Parathyroid adenoma (tissue), 2 donors: ENCODE measurements at regions not wholly inside any gene's neighbourhood (a gene's known extent, or its start where the extent isn't known, plus 50 kb on each side); places are given as distances from the start of the nearest gene placed in this dataset.

Experiments
- H2AFZ ChIP-seq: fragments of 300-600 bp; sonication (generic); one replicate; pipeline ENCODE4 v1.7.0; 2017; ENCODE audit warnings: antibody characterized with exemption, mild to moderate bottlenecking
- H3K27ac ChIP-seq: fragments of 300-600 bp; sonication (generic); one replicate; pipeline ENCODE4 v1.7.0; 2017
- H3K27me3 ChIP-seq: fragments of 300-600 bp; sonication (generic); one replicate; pipeline ENCODE4 v1.7.0; 2017; ENCODE audit warnings: low read length; ENCODE audit not compliant: control insufficient read depth, insufficient read depth
- H3K36me3 ChIP-seq: fragments of 300-600 bp; sonication (generic); one replicate; pipeline ENCODE4 v1.7.0; 2017; ENCODE audit warnings: low read length; ENCODE audit not compliant: control insufficient read depth, insufficient read depth
- H3K4me1 ChIP-seq: fragments of 300-600 bp; sonication (generic); one replicate; pipeline ENCODE4 v1.7.0; 2017; ENCODE audit warnings: control low read depth
- H3K4me2 ChIP-seq: fragments of 300-600 bp; sonication (generic); one replicate; pipeline ENCODE4 v1.7.0; 2017; ENCODE audit warnings: low read length
- H3K4me3 ChIP-seq: fragments of 300-600 bp; sonication (generic); one replicate; pipeline ENCODE4 v1.7.0; 2017; ENCODE audit warnings: low read depth, low read length
- H3K79me2 ChIP-seq: fragments of 300-600 bp; sonication (generic); one replicate; pipeline ENCODE4 v1.7.0; 2017; ENCODE audit warnings: control low read depth
- H3K9ac ChIP-seq: fragments of 300-600 bp; sonication (generic); one replicate; pipeline ENCODE4 v1.7.0; 2017; ENCODE audit warnings: mild to moderate bottlenecking
- H3K9me3 ChIP-seq: fragments of 300-600 bp; sonication (generic); one replicate; pipeline ENCODE4 v1.7.0; 2017; ENCODE audit warnings: low read length; ENCODE audit not compliant: control insufficient read depth
- CTCF ChIP-seq: fragments of 300-600 bp; sonication (generic); IDR thresholded peaks from one replicate; pipeline ENCODE4 v1.7.0; 2017; ENCODE audit warnings: antibody characterized with exemption, mild to moderate bottlenecking
- donor health status: primary hyperparathyroidism.

- Histone ChIP-seq H3K27me3 (no peaks in the 10 kb centered on the region), H3K9me3 (no peaks in the 10 kb centered on the region), H3K9ac (no peak overlapping the region), H2AFZ (peak overlapping the region; percentile 9), H3K4me2 (no peak overlapping the region), H3K36me3 (no peaks in the 10 kb centered on the region), H3K4me3 (no peak overlapping the region), H3K27ac (no peak overlapping the region), H3K79me2 (no peaks in the 10 kb centered on the region), H3K4me1 (no peaks in the 10 kb centered on the region)
- TF ChIP-seq CTCF, result no peak
Measured at GRCh38 chr12:69062621-69063237, 129.8 kb upstream of the CPM start.

GRCh38 chr12:69064734-69065443, 131.9 kb upstream of the CPM start:
- Histone ChIP-seq H3K4me2 (no peak overlapping the region), H3K9ac (no peak overlapping the region), H3K4me3 (no peak overlapping the region), H3K27ac (no peak overlapping the region), H3K27me3 (no peaks in the 10 kb centered on the region), H3K9me3 (no peaks in the 10 kb centered on the region), H3K36me3 (no peaks in the 10 kb centered on the region), H2AFZ (no peak overlapping the region), H3K4me1 (no peaks in the 10 kb centered on the region), H3K79me2 (no peaks in the 10 kb centered on the region)
- no peak for TF ChIP-seq CTCF

- no peaks in the 10 kb centered on the region for H3K79me2 ChIP-seq
- no peak overlapping the region for H3K4me3 ChIP-seq
- no peak overlapping the region for H3K9ac ChIP-seq
- H3K9me3 ChIP-seq, result no peaks in the 10 kb centered on the region
- no peaks in the 10 kb centered on the region for H3K27me3 ChIP-seq
- no peak overlapping the region for H3K4me2 ChIP-seq
- no peak overlapping the region for H3K27ac ChIP-seq
- H2AFZ ChIP-seq, result no peak overlapping the region
- TF ChIP-seq CTCF, result no peak
- H3K36me3 ChIP-seq, result no peaks in the 10 kb centered on the region
- H3K4me1 ChIP-seq, result no peaks in the 10 kb centered on the region
Measured at GRCh38 chr12:69065775-69066174, 132.8 kb upstream of the CPM start.

- H3K4me1 ChIP-seq, result no peaks in the 10 kb centered on the region
- H3K4me3 ChIP-seq, result no peak overlapping the region
- H3K9me3 ChIP-seq, result no peaks in the 10 kb centered on the region
- H3K79me2 ChIP-seq, result no peaks in the 10 kb centered on the region
- H3K4me2 ChIP-seq, result no peak overlapping the region
- H2AFZ ChIP-seq, result no peak overlapping the region
- H3K27me3 ChIP-seq, result no peaks in the 10 kb centered on the region
- H3K9ac ChIP-seq, result no peak overlapping the region
- no peak overlapping the region for H3K27ac ChIP-seq
- no peak for TF ChIP-seq CTCF
- no peaks in the 10 kb centered on the region for H3K36me3 ChIP-seq
Measured at GRCh38 chr12:69066492-69067373, 133.8 kb upstream of the CPM start.
